Loucy (cell line): ENCODE measurements at regions not wholly inside any gene's neighbourhood (a gene's known extent, or its start where the extent isn't known, plus 50 kb on each side); places are given as distances from the start of the nearest gene placed in this dataset.
"Not testable (repeated sequence)": the region's sequence is repeated elsewhere in the genome, so short reads cannot be mapped to it uniquely, and the experiment has no call there.

Source experiments
- H2AFZ ChIP-seq: fragments of 200-600 bp; sonication (generic); 2 replicates; pipeline ENCODE4 v1.6.0; 2016; ENCODE audit warnings: antibody characterized with exemption, mild to moderate bottlenecking, low read length, moderate library complexity
- H3F3A ChIP-seq: fragments of 200-600 bp; 2 replicates; pipeline ENCODE4 v1.6.0; 2016; ENCODE audit warnings: antibody characterized with exemption, low read depth, mild to moderate bottlenecking
- H3K27me3 ChIP-seq: fragments of 200-600 bp; sonication (generic); 2 replicates; pipeline ENCODE4 v1.6.1; 2014; ENCODE audit warnings: low read length, mild to moderate bottlenecking; ENCODE audit not compliant: insufficient read depth, poor library complexity, severe bottlenecking
- H3K36me3 ChIP-seq: fragments of 200-600 bp; sonication (generic); 2 replicates; pipeline ENCODE4 v1.6.1; 2016; ENCODE audit warnings: low read length; ENCODE audit not compliant: insufficient read depth
- H3K4me1 ChIP-seq: fragments of 200-600 bp; sonication (generic); 2 replicates; pipeline ENCODE4 v1.5.1; 2014; ENCODE audit warnings: low read length, mild to moderate bottlenecking; ENCODE audit not compliant: insufficient read depth, poor library complexity, severe bottlenecking
- H3K4me2 ChIP-seq: fragments of 200-600 bp; sonication (generic); 2 replicates; pipeline ENCODE4 v1.6.0; 2014; ENCODE audit warnings: antibody characterized with exemption, low read length, low read depth, mild to moderate bottlenecking; ENCODE audit not compliant: poor library complexity, severe bottlenecking
- H3K4me3 ChIP-seq: fragments of 200-600 bp; sonication (generic); 2 replicates; pipeline ENCODE4 v1.5.1; 2014; ENCODE audit warnings: low read length, mild to moderate bottlenecking, mixed read lengths; ENCODE audit not compliant: poor library complexity, severe bottlenecking
- H3K79me2 ChIP-seq: fragments of 200-600 bp; sonication (generic); 2 replicates; pipeline ENCODE4 v1.6.1; 2014; ENCODE audit warnings: low read length; ENCODE audit not compliant: insufficient read depth
- H3K9ac ChIP-seq: fragments of 200-600 bp; sonication (generic); 2 replicates; pipeline ENCODE4 v1.6.0; 2014; ENCODE audit warnings: mild to moderate bottlenecking, low read depth, low read length, moderate library complexity; ENCODE audit not compliant: poor library complexity, severe bottlenecking
- H3K9me2 ChIP-seq: fragments of 200-600 bp; sonication (generic); replicated peaks from 2 replicates; pipeline ENCODE4 v1.6.1; 2016; ENCODE audit warnings: low read depth, low read length, mixed read lengths
- H3K9me3 ChIP-seq: fragments of 200-600 bp; sonication (generic); 2 replicates; pipeline ENCODE4 v1.6.1; 2014; ENCODE audit warnings: mild to moderate bottlenecking, antibody characterized with exemption, low read length, low read depth; ENCODE audit not compliant: insufficient read depth
- H4K20me1 ChIP-seq: fragments of 200-600 bp; sonication (generic); 2 replicates; pipeline ENCODE4 v1.6.0; 2014; ENCODE audit warnings: antibody characterized with exemption, low read length, mild to moderate bottlenecking; ENCODE audit not compliant: insufficient read depth, poor library complexity, severe bottlenecking
- EZH2phosphoT487 ChIP-seq: fragments of 200-600 bp; IDR thresholded peaks from 2 replicates; pipeline ENCODE4 v1.6.1; 2018; ENCODE audit warnings: antibody characterized with exemption, mild to moderate bottlenecking, moderate library complexity, borderline replicate concordance
- TF ChIP-seq, protein P1 (sequence below): fragments of 200-600 bp; sonication (generic); conservative IDR thresholded peaks from 2 replicates; pipeline ENCODE4 v1.5.1; 2014; ENCODE audit warnings: mild to moderate bottlenecking, antibody characterized with exemption, low read length

DNA sequence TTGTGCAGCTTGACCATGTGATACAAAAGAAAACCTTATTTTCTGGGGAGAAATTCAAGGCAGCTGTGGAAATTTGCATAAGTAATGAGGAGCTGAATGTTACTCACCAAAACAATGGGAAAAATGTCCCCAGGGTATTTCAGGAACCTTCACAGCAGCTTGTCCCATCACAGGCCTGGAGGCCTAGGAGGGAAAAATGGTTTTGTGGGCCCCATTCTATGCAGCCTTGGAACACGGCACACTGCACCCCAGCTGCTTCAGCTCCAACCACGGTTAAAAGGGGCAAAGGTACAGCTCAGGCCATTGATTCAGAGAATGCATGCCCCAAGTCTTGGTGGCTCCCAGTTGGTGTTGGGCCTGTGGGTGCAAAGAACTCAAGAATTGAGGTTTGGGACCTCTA, 216.1 kb downstream of the MAGEE1 start:
- Histone ChIP-seq H3K9me3 (no peaks in the 10 kb centered on the region), H3K79me2 (no peaks in the 10 kb centered on the region), H3K27me3 (no peaks in the 10 kb centered on the region)

DNA sequence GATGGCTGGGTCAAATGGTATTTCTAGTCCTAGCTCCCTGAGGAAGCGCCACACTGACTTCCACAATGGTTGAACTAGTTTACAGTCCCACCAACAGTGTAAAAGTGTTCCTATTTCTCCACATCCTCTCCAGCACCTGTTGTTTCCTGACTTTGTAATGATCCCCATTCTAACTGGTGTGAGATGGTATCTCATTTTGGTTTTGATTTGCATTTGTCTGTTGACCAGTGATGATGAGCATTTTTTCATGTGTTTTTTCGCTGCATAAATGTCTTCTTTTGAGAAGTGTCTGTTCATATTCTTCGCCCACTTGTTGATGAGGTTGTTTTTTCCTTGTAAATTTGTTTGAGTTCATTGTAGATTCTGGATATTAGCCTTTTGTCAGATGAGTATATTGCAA, 223.9 kb downstream of the MAGEE1 start:
- H4K20me1 ChIP-seq, H3K9ac ChIP-seq, H3K27me3 ChIP-seq, H3K9me2 ChIP-seq, H2AFZ ChIP-seq, H3K4me3 ChIP-seq, H3F3A ChIP-seq, H3K4me1 ChIP-seq, H3K4me2 ChIP-seq, H3K9me3 ChIP-seq, H3K79me2 ChIP-seq, H3K36me3 ChIP-seq: not testable (repeated sequence)

More for the DNA sequence above, 216.1 kb downstream of the MAGEE1 start:
- no peaks in the 10 kb centered on the region for H3K9me2 ChIP-seq
- H4K20me1 ChIP-seq = no peaks in the 10 kb centered on the region
- no peak overlapping the region for H3K9ac ChIP-seq
- no peak overlapping the region for H3K4me3 ChIP-seq
- no peaks in the 10 kb centered on the region for H3F3A ChIP-seq
- H3K4me2 ChIP-seq = no peak overlapping the region
- H3K36me3 ChIP-seq = no peaks in the 10 kb centered on the region
- H2AFZ ChIP-seq = no peak overlapping the region
- TF ChIP-seq EZH2phosphoT487 = no peak
- TF ChIP-seq, protein P1, sequence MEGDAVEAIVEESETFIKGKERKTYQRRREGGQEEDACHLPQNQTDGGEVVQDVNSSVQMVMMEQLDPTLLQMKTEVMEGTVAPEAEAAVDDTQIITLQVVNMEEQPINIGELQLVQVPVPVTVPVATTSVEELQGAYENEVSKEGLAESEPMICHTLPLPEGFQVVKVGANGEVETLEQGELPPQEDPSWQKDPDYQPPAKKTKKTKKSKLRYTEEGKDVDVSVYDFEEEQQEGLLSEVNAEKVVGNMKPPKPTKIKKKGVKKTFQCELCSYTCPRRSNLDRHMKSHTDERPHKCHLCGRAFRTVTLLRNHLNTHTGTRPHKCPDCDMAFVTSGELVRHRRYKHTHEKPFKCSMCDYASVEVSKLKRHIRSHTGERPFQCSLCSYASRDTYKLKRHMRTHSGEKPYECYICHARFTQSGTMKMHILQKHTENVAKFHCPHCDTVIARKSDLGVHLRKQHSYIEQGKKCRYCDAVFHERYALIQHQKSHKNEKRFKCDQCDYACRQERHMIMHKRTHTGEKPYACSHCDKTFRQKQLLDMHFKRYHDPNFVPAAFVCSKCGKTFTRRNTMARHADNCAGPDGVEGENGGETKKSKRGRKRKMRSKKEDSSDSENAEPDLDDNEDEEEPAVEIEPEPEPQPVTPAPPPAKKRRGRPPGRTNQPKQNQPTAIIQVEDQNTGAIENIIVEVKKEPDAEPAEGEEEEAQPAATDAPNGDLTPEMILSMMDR = no peak
- H3K4me1 ChIP-seq = no peaks in the 10 kb centered on the region

DNA sequence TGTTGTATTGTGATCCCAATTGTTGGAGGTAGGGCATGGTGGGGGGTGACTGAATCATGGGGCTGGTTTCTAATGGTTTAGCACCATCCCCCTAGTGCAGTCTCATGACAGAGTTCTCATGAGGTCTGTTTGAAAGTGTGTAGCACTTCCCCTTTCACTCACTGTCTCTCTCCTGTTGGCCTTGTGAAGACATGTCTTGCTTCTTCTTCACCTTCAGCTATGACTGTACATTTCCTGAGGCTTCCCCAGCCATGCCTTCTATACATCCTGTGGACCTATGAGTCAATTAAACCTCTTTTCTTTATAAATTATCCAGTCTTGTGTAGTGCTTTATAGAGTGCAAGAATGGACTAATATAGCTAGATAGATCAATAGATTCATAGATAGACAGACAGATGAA, 230.0 kb downstream of the MAGEE1 start:
- Histone ChIP-seq H3K36me3 (no peaks in the 10 kb centered on the region), H3K4me3 (no peak overlapping the region), H4K20me1 (no peaks in the 10 kb centered on the region), H3K9me2 (no peaks in the 10 kb centered on the region), H3K27me3 (no peaks in the 10 kb centered on the region), H3K79me2 (no peaks in the 10 kb centered on the region), H3K4me1 (no peaks in the 10 kb centered on the region), H3K9me3 (no peaks in the 10 kb centered on the region), H3K4me2 (no peak overlapping the region), H3K9ac (no peak overlapping the region), H2AFZ (no peak overlapping the region), H3F3A (no peaks in the 10 kb centered on the region)
- no peak for TF ChIP-seq EZH2phosphoT487
- TF ChIP-seq, protein P1 = no peak
